ENCODE measurements at regions not wholly inside any gene's neighbourhood (a gene's known extent, or its start where the extent isn't known, plus 50 kb on each side); places are given as distances from the start of the nearest gene placed in this dataset.
"Not testable (repeated sequence)": the region's sequence is repeated elsewhere in the genome, so short reads cannot be mapped to it uniquely, and the experiment has no call there.

DNA sequence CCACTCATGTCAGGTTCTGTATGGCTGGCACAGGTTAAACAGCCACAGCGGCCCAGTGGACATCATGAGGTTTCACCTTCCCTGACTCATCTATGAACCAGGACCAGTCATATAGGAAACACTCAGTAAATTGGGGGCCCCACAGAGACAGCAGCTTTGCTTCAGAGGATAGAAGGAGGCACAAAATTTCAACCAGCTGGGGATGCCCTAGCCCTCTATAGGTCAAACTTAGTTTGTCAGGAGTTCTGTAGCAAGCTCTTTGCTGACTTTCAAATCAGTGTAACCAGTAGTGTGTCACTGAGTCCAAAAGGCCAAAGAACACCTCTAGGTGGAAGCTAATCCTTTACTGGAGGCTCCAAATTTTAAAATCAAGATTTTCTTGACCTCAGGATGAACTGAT is 4157.8 kb upstream of the TPTE start:
- not testable (repeated sequence) for DNase-seq

- not testable (repeated sequence) for DNase-seq
Observed at GRCh38 chr21:6368824-6369223, 4152.6 kb upstream of the TPTE start.

- DNase-seq, result peak in 1 of 2 donors; percentile 1
Observed at GRCh38 chr21:6373253-6373652, 4148.1 kb upstream of the TPTE start.

DNA sequence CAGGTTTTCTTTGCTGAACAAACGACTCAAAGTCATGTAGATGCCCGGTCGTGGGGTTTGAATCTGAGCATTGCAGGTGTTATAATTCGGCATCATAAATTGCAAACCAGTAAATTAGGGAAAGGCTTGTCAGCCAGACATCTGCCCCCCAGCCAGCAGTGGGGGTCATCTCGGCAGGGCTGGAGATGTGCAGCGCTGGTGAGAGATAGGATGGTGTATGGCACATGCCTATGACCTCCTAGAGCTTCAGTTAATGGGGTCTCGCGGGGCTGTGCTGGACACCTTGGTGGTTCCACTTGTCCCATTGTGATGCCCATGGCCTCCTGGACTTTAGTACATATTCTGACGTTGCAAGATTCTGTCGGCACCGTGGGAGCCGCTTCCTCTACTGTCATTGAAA is 4147.2 kb upstream of the TPTE start:
- DNase-seq, result peak; percentile 1 to 25

DNA sequence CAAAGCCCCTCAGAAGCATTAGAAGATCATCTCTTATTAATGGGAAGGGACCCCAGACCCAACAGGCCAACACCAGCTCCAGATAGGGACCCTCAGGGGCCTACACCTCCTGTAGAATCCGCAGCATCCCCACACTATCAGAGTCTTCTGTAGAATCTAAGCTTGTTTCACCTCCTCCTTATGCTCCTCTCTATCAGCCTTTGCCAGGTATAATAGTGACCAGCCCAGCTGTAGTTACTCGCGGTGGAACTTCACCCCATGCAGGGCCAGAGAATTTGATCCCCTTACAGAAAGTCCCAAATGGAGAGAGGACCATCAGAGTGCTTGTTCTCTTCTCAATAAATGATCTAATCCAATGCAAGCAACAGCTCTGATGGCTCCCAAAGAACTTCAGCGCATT is 4146.5 kb upstream of the TPTE start:
- peak; percentile 1 to 2 for DNase-seq

DNA sequence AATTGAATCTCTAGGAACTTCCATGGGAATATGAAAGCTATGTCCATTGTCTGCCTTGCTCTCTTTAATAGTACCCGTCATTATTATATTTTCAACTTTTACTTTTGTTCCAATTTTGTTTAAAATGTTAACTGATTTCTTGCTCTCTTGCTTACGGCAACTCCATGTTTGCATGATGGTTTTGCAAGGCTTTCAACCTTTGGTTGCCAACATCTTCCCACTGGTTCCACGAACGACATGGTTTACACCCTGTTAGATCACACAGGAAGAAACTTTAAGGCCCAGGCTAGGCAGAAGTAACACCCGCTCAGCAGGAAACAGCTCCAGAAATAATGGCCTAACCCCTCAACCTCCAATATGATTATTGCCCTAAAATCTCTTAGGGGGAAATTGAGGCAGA is 4145.6 kb upstream of the TPTE start:
- DNase-seq, result not testable (repeated sequence)

- DNase-seq, result not testable (repeated sequence)
Observed at GRCh38 chr21:6376321-6377070, 4144.9 kb upstream of the TPTE start.

Data from activated CD4-positive, alpha-beta T cell treated with anti-CD3 and anti-CD28 coated beads for 4 hours (primary cell).